ENCODE measurements at regions not wholly inside any gene's neighbourhood (a gene's known extent, or its start where the extent isn't known, plus 50 kb on each side); places are given as distances from the start of the nearest gene placed in this dataset.

DNA sequence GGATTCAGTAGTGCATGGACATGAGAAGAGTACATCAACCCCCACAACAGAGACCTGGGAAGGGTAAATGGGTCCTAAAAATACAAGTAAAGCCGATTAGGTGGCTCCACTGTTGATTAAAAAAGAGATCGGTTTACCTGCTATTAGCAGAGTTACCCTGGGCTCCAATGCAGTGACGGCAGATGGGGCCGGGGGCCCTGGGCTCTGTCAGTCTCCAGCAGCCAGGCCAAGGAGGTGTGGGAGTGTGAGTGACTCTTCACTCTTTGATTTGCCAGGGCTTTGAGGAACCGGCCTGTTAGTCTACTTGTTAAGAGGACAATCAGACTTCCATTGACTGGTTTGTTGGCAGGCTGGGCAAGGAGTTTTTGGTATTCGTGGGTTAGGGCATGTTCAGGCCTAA lies 1368.7 kb downstream of the UQCRFS1 start:
- TF ChIP-seq, protein P1, sequence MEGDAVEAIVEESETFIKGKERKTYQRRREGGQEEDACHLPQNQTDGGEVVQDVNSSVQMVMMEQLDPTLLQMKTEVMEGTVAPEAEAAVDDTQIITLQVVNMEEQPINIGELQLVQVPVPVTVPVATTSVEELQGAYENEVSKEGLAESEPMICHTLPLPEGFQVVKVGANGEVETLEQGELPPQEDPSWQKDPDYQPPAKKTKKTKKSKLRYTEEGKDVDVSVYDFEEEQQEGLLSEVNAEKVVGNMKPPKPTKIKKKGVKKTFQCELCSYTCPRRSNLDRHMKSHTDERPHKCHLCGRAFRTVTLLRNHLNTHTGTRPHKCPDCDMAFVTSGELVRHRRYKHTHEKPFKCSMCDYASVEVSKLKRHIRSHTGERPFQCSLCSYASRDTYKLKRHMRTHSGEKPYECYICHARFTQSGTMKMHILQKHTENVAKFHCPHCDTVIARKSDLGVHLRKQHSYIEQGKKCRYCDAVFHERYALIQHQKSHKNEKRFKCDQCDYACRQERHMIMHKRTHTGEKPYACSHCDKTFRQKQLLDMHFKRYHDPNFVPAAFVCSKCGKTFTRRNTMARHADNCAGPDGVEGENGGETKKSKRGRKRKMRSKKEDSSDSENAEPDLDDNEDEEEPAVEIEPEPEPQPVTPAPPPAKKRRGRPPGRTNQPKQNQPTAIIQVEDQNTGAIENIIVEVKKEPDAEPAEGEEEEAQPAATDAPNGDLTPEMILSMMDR (IDR thresholded peaks at IDR 0.05) = no peak
- TF ChIP-seq POLR2A (IDR thresholded peaks at IDR 0.05) = no peak
- no peak for TF ChIP-seq EP300 (IDR thresholded peaks at IDR 0.05)
